Dendritic cell treated with granulocyte-macrophage colony-stimulating factor and Interleukin-4, amounts not matched to agents 40 ng/mL and 50 ng/mL, for 4 days (primary cell): ENCODE measurements at regions not wholly inside any gene's neighbourhood (a gene's known extent, or its start where the extent isn't known, plus 50 kb on each side); places are given as distances from the start of the nearest gene placed in this dataset.

Experiments
- H3K27ac Mint-ChIP-seq: one replicate; pipeline ENCODE4 v1.8.0; 2022; ENCODE audit warnings: mild to moderate bottlenecking, mixed read lengths
- H3K27me3 Mint-ChIP-seq: one replicate; pipeline ENCODE4 v1.8.0; 2022; ENCODE audit warnings: mild to moderate bottlenecking, mixed read lengths
- H3K36me3 Mint-ChIP-seq: one replicate; pipeline ENCODE4 v1.8.0; 2022; ENCODE audit warnings: low read depth, mixed read lengths
- H3K4me1 Mint-ChIP-seq: one replicate; pipeline ENCODE4 v1.8.0; 2022; ENCODE audit warnings: low read depth, mixed read lengths
- H3K4me3 Mint-ChIP-seq: one replicate; pipeline ENCODE4 v1.8.0; 2022; ENCODE audit warnings: mild to moderate bottlenecking, moderate library complexity, mixed read lengths
- H3K9me3 Mint-ChIP-seq: one replicate; pipeline ENCODE4 v1.8.0; 2022; ENCODE audit warnings: mixed read lengths
- intact Hi-C: fragments of 100-400 bp; cut with micrococcal nuclease; formaldehyde crosslinking; loops from one replicate; pipeline ENCODE4 v1.15.0; 2022

- no peaks in the 10 kb centered on the region for H3K27me3 Mint-ChIP-seq
- intact Hi-C loops, result no loop called here
- no peaks in the 10 kb centered on the region for H3K4me1 Mint-ChIP-seq
- H3K27ac Mint-ChIP-seq, result no peak overlapping the region
- no peaks in the 10 kb centered on the region for H3K36me3 Mint-ChIP-seq
- no peaks in the 10 kb centered on the region for H3K9me3 Mint-ChIP-seq
- no peak overlapping the region for H3K4me3 Mint-ChIP-seq
Observed at GRCh38 chr21:26412885-26413284, 160.2 kb downstream of the CYYR1 start.

- intact Hi-C loops, result no loop called here
- H3K4me1 Mint-ChIP-seq, result peaks cover 5% of the 10 kb centered on the region
Observed at GRCh38 chr21:26409735-26410134, 163.4 kb downstream of the CYYR1 start.

GRCh38 chr21:26408511-26408910 lies 164.6 kb downstream of the CYYR1 start:
- no peak overlapping the region for H3K4me3 Mint-ChIP-seq

More at GRCh38 chr21:26409735-26410134, 163.4 kb downstream of the CYYR1 start:
- H3K9me3 Mint-ChIP-seq, result no peaks in the 10 kb centered on the region
- no peaks in the 10 kb centered on the region for H3K36me3 Mint-ChIP-seq
- H3K27me3 Mint-ChIP-seq, result no peaks in the 10 kb centered on the region
- no peak overlapping the region for H3K27ac Mint-ChIP-seq
- H3K4me3 Mint-ChIP-seq, result no peak overlapping the region

GRCh38 chr21:26406526-26406925 lies 166.6 kb downstream of the CYYR1 start:
- no peak overlapping the region for H3K4me3 Mint-ChIP-seq
- H3K36me3 Mint-ChIP-seq, result no peaks in the 10 kb centered on the region
- peaks cover 5% of the 10 kb centered on the region for H3K4me1 Mint-ChIP-seq
- H3K27ac Mint-ChIP-seq, result no peak overlapping the region
- H3K9me3 Mint-ChIP-seq, result no peaks in the 10 kb centered on the region
- intact Hi-C loops, result no loop called here
- no peaks in the 10 kb centered on the region for H3K27me3 Mint-ChIP-seq

More at GRCh38 chr21:26408511-26408910, 164.6 kb downstream of the CYYR1 start:
- Mint-ChIP-seq H3K4me1 (peaks cover 5% of the 10 kb centered on the region), H3K27ac (no peak overlapping the region), H3K36me3 (no peaks in the 10 kb centered on the region), H3K9me3 (no peaks in the 10 kb centered on the region), H3K27me3 (no peaks in the 10 kb centered on the region)
- intact Hi-C loops, result no loop called here

GRCh38 chr21:26405735-26406361 lies 167.2 kb downstream of the CYYR1 start:
- H3K27ac Mint-ChIP-seq, result no peak overlapping the region
- no peaks in the 10 kb centered on the region for H3K36me3 Mint-ChIP-seq
- intact Hi-C loops, result no loop called here
- peaks cover 5% of the 10 kb centered on the region for H3K4me1 Mint-ChIP-seq
- H3K9me3 Mint-ChIP-seq, result peaks cover 5% of the 10 kb centered on the region
- no peaks in the 10 kb centered on the region for H3K27me3 Mint-ChIP-seq
- H3K4me3 Mint-ChIP-seq, result no peak overlapping the region

GRCh38 chr21:26405071-26405470 lies 168.0 kb downstream of the CYYR1 start:
- peaks cover 5% of the 10 kb centered on the region for H3K4me1 Mint-ChIP-seq
- intact Hi-C loops, result no loop called here
- no peak overlapping the region for H3K27ac Mint-ChIP-seq
- no peaks in the 10 kb centered on the region for H3K27me3 Mint-ChIP-seq
- H3K9me3 Mint-ChIP-seq, result peaks cover 11% of the 10 kb centered on the region
- H3K36me3 Mint-ChIP-seq, result no peaks in the 10 kb centered on the region
- H3K4me3 Mint-ChIP-seq, result no peak overlapping the region

- no peak overlapping the region for H3K4me3 Mint-ChIP-seq
- H3K36me3 Mint-ChIP-seq, result no peaks in the 10 kb centered on the region
- peaks cover 5% of the 10 kb centered on the region for H3K4me1 Mint-ChIP-seq
- intact Hi-C loops, result no loop called here
- no peaks in the 10 kb centered on the region for H3K27me3 Mint-ChIP-seq
- peaks cover 19% of the 10 kb centered on the region for H3K9me3 Mint-ChIP-seq
- H3K27ac Mint-ChIP-seq, result no peak overlapping the region
Observed at GRCh38 chr21:26404288-26404687, 168.8 kb downstream of the CYYR1 start.

GRCh38 chr21:26403321-26403720 lies 169.8 kb downstream of the CYYR1 start:
- no peaks in the 10 kb centered on the region for H3K27me3 Mint-ChIP-seq
- no peaks in the 10 kb centered on the region for H3K36me3 Mint-ChIP-seq
- H3K9me3 Mint-ChIP-seq, result peaks cover 27% of the 10 kb centered on the region
- H3K27ac Mint-ChIP-seq, result no peak overlapping the region
- H3K4me1 Mint-ChIP-seq, result peaks cover 5% of the 10 kb centered on the region
- intact Hi-C loops, result no loop called here
- no peak overlapping the region for H3K4me3 Mint-ChIP-seq

- intact Hi-C loops, result no loop called here
- Mint-ChIP-seq H3K9me3 (peaks cover 27% of the 10 kb centered on the region), H3K4me1 (no peaks in the 10 kb centered on the region), H3K27me3 (no peaks in the 10 kb centered on the region), H3K27ac (no peak overlapping the region), H3K36me3 (no peaks in the 10 kb centered on the region), H3K4me3 (no peak overlapping the region)
Observed at GRCh38 chr21:26397545-26397944, 175.5 kb downstream of the CYYR1 start.

GRCh38 chr21:26394341-26394740 lies 178.7 kb downstream of the CYYR1 start:
- intact Hi-C loops, result no loop called here
- Mint-ChIP-seq H3K27me3 (no peaks in the 10 kb centered on the region), H3K4me3 (no peak overlapping the region), H3K4me1 (peaks cover 5% of the 10 kb centered on the region), H3K27ac (no peak overlapping the region), H3K9me3 (peaks cover 9% of the 10 kb centered on the region), H3K36me3 (no peaks in the 10 kb centered on the region)

GRCh38 chr21:26391166-26391565 lies 181.9 kb downstream of the CYYR1 start:
- H3K36me3 Mint-ChIP-seq, result no peaks in the 10 kb centered on the region
- H3K27me3 Mint-ChIP-seq, result no peaks in the 10 kb centered on the region
- H3K9me3 Mint-ChIP-seq, result peaks cover 8% of the 10 kb centered on the region
- H3K27ac Mint-ChIP-seq, result no peak overlapping the region
- H3K4me3 Mint-ChIP-seq, result no peak overlapping the region
- intact Hi-C loops, result no loop called here
- peaks cover 23% of the 10 kb centered on the region for H3K4me1 Mint-ChIP-seq

- H3K9me3 Mint-ChIP-seq, result peaks cover 8% of the 10 kb centered on the region
- no peaks in the 10 kb centered on the region for H3K27me3 Mint-ChIP-seq
- H3K27ac Mint-ChIP-seq, result no peak overlapping the region
- no peaks in the 10 kb centered on the region for H3K36me3 Mint-ChIP-seq
- peaks cover 30% of the 10 kb centered on the region for H3K4me1 Mint-ChIP-seq
- no peak overlapping the region for H3K4me3 Mint-ChIP-seq
- intact Hi-C loops, result no loop called here
Observed at GRCh38 chr21:26389971-26390641, 183.0 kb downstream of the CYYR1 start.

GRCh38 chr21:26388731-26389231 lies 184.3 kb downstream of the CYYR1 start:
- Mint-ChIP-seq H3K4me1 (peaks cover 30% of the 10 kb centered on the region), H3K27me3 (no peaks in the 10 kb centered on the region), H3K36me3 (no peaks in the 10 kb centered on the region), H3K4me3 (no peak overlapping the region), H3K9me3 (peaks cover 15% of the 10 kb centered on the region), H3K27ac (no peak overlapping the region)
- intact Hi-C loops, result no loop called here

GRCh38 chr21:26385721-26386120 lies 187.4 kb downstream of the CYYR1 start:
- Mint-ChIP-seq H3K27me3 (no peaks in the 10 kb centered on the region), H3K4me3 (no peak overlapping the region), H3K4me1 (peaks cover 25% of the 10 kb centered on the region), H3K9me3 (peaks cover 29% of the 10 kb centered on the region), H3K36me3 (no peaks in the 10 kb centered on the region), H3K27ac (no peak overlapping the region)
- intact Hi-C loops, result no loop called here
